ENCODE measurements at regions not wholly inside any gene's neighbourhood (a gene's known extent, or its start where the extent isn't known, plus 50 kb on each side); places are given as distances from the start of the nearest gene placed in this dataset.

DNA sequence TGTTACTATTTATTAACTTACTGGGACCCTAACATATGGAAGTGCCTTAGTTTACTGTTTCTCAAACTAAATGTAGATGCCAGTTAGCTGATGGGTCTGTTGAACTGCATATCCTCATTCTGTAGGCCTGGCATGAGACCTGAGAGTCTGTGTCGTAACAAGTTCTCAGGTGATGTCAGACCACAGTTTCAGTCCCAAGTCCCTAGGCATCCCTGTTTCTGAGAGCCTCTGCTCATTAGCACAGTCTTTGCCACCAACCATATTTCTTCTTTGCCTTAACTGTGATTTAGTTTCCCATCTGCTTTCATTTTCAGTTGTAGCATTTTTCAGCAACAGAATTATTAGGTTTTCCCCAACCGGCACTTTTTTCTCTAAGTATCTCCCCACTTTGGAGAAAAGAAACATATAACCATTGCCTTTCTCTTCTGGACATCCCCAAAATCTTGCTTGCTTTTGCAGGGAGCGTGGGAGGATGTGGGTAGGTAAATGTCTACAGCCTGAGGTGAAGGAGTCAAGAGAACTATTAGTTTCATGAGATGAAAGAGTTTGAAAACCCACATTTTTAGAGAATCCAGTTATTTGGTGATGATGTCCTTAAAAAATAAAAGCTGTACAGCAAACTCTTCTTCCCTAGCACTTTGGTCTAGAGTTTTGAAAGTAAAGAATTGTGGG is 74.6 kb downstream of the NUDT12 start:
- intact Hi-C loops (cut with DNase I): no loop called here
- TF ChIP-seq, protein P1, sequence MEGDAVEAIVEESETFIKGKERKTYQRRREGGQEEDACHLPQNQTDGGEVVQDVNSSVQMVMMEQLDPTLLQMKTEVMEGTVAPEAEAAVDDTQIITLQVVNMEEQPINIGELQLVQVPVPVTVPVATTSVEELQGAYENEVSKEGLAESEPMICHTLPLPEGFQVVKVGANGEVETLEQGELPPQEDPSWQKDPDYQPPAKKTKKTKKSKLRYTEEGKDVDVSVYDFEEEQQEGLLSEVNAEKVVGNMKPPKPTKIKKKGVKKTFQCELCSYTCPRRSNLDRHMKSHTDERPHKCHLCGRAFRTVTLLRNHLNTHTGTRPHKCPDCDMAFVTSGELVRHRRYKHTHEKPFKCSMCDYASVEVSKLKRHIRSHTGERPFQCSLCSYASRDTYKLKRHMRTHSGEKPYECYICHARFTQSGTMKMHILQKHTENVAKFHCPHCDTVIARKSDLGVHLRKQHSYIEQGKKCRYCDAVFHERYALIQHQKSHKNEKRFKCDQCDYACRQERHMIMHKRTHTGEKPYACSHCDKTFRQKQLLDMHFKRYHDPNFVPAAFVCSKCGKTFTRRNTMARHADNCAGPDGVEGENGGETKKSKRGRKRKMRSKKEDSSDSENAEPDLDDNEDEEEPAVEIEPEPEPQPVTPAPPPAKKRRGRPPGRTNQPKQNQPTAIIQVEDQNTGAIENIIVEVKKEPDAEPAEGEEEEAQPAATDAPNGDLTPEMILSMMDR (IDR thresholded peaks at IDR 0.05): no peak
- DNase-seq (ENCODE audit: low spot score in 2 of 2): no peak

DNA sequence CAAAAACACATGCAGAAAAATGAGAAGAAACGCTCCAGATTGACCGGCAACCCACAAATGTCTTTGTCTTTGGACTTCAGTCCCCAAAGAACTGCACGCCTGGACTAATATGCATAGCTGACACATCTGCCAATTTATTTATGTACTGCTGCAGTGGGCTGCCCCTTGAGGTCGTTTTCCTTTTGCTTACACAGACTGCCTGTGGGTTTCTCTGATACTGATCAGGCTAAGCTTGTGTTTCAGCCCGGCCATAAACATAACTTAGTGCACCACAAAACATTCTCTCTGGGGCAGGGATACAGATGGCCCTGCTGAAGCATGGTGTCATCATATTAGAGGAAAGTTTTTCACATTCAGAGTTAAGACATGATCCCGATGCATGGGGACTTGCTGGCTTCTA is 75.4 kb downstream of the NUDT12 start:
- no peak overlapping the region for H3K27ac ChIP-seq
- TF ChIP-seq, protein P1 (IDR thresholded peaks at IDR 0.05): no peak
- DNase-seq (ENCODE audit: low spot score in 2 of 2): no peak
- H3K4me3 ChIP-seq: no peak overlapping the region
- no peaks in the 10 kb centered on the region for H3K4me1 ChIP-seq
- H3K36me3 ChIP-seq: no peaks in the 10 kb centered on the region
- no peaks in the 10 kb centered on the region for H3K27me3 ChIP-seq
- intact Hi-C loops (cut with DNase I): no loop called here
- H3K9me3 ChIP-seq: no peaks in the 10 kb centered on the region

More for the DNA sequence above, 74.6 kb downstream of the NUDT12 start:
- H3K36me3 ChIP-seq: no peaks in the 10 kb centered on the region
- H3K4me3 ChIP-seq: no peak overlapping the region
- H3K9me3 ChIP-seq: no peaks in the 10 kb centered on the region
- no peak overlapping the region for H3K27ac ChIP-seq
- no peaks in the 10 kb centered on the region for H3K4me1 ChIP-seq
- H3K27me3 ChIP-seq: no peaks in the 10 kb centered on the region

DNA sequence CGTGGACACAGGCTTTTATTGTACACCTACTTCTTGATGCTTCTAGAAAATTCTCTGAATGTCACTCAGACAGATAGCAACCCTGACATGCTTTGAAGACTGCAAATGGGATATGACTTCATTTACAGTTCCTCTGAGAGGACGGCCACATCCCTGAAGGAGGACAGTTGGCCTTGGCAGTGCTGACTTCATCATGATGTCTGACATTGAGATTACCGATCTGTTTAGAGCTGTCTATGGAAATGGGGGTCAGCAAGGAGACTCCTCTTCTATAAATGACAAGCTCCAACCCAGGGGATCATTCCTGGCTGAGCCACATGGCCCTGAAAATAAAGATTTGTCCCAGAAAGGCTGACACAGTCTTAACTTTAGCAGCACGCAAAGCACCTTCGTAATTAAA is 75.8 kb downstream of the NUDT12 start:
- TF ChIP-seq, protein P1 (IDR thresholded peaks at IDR 0.05): no peak
- intact Hi-C loops (cut with DNase I): no loop called here

DNA sequence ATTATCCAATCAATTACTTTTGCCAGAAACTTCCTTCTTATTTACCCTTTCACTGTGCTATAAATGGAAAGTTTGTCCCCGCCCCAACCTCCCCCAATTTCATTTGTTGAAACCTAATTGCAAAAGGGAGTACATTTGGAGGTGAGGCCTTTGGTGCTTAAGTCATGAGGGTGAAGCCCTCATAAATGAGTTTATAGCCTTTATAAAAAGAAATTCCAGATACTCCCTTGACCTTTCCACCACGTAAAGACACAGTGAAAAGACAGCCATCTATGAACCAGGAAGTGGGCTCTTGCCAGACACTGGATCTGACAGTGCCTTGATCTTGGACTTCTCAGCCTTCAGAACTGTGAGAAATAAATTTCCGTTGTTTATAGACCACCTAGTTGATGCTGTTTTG is 82.3 kb downstream of the NUDT12 start:
- intact Hi-C loops (cut with DNase I): no loop called here
- TF ChIP-seq, protein P1 (IDR thresholded peaks at IDR 0.05): no peak
- DNase-seq (ENCODE audit: low spot score in 2 of 2): no peak

More for the DNA sequence above, 75.8 kb downstream of the NUDT12 start:
- no peak for DNase-seq (ENCODE audit: low spot score in 2 of 2)
- H3K27ac ChIP-seq: no peak overlapping the region
- H3K4me3 ChIP-seq: no peak overlapping the region
- H3K27me3 ChIP-seq: no peaks in the 10 kb centered on the region
- no peaks in the 10 kb centered on the region for H3K9me3 ChIP-seq
- H3K36me3 ChIP-seq: no peaks in the 10 kb centered on the region
- no peaks in the 10 kb centered on the region for H3K4me1 ChIP-seq

DNA sequence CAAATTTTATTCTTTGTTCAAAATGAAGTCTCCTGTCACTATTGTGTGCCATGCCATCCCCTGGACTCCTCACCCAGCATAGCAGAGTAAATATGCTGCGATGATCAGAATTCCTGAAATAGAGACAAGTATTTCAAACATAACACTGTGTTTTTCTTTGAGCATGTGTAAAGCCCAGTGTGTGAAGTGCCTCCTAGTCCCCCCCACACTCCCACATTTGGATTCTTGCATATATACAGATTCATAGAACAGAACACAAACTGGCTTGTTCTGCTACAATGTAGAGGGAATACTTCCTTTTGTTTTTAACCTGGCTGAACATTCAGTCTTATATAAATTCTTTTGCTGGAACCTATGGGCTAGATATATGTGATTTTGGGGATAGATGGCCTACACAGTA is 84.9 kb downstream of the NUDT12 start:
- Histone ChIP-seq H3K4me1 (no peaks in the 10 kb centered on the region), H3K4me3 (no peak overlapping the region), H3K9me3 (no peaks in the 10 kb centered on the region), H3K27ac (no peak overlapping the region), H3K27me3 (no peaks in the 10 kb centered on the region), H3K36me3 (no peaks in the 10 kb centered on the region)
- TF ChIP-seq, protein P1 (IDR thresholded peaks at IDR 0.05): no peak
- intact Hi-C loops (cut with DNase I): no loop called here
- DNase-seq (ENCODE audit: low spot score in 2 of 2): no peak

More for the DNA sequence above, 82.3 kb downstream of the NUDT12 start:
- Histone ChIP-seq H3K27me3 (no peaks in the 10 kb centered on the region), H3K9me3 (no peaks in the 10 kb centered on the region), H3K36me3 (no peaks in the 10 kb centered on the region), H3K4me1 (no peaks in the 10 kb centered on the region), H3K4me3 (no peak overlapping the region), H3K27ac (no peak overlapping the region)

DNA sequence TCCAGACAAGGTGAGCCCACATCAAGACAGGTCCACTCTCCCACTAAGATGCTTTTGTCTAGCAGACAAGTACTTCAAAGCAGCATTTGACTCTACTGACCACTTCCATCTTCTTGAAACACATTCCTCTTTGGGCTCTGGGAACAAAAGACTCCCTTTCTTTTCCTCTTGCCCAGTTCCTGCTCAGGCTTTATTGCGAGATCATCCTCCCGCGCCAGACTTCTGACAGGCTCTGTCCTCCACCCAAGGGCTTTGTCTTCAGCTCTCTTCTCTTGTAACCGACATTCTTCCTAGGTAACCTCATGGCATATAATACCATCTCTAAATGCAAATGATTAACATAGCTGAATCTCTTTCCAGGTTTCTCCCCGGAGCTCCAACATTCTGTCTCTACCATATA is 85.8 kb downstream of the NUDT12 start:
- intact Hi-C loops (cut with DNase I): no loop called here
- Histone ChIP-seq H3K27me3 (no peaks in the 10 kb centered on the region), H3K36me3 (no peaks in the 10 kb centered on the region), H3K4me1 (no peaks in the 10 kb centered on the region), H3K27ac (no peak overlapping the region), H3K9me3 (no peaks in the 10 kb centered on the region), H3K4me3 (no peak overlapping the region)
- no peak for DNase-seq (ENCODE audit: low spot score in 2 of 2)
- TF ChIP-seq, protein P1 (IDR thresholded peaks at IDR 0.05): no peak
